HG03354 (cell line): ENCODE measurements at regions not wholly inside any gene's neighbourhood (a gene's known extent, or its start where the extent isn't known, plus 50 kb on each side); places are given as distances from the start of the nearest gene placed in this dataset.

Experiments
- ATAC-seq: cut with Tn5 transposase; IDR thresholded peaks from one replicate; pipeline ENCODE4 v1.9.1; 2021; ENCODE audit warnings: mild to moderate bottlenecking; ENCODE audit not compliant: unreplicated experiment, poor library complexity, severe bottlenecking

DNA sequence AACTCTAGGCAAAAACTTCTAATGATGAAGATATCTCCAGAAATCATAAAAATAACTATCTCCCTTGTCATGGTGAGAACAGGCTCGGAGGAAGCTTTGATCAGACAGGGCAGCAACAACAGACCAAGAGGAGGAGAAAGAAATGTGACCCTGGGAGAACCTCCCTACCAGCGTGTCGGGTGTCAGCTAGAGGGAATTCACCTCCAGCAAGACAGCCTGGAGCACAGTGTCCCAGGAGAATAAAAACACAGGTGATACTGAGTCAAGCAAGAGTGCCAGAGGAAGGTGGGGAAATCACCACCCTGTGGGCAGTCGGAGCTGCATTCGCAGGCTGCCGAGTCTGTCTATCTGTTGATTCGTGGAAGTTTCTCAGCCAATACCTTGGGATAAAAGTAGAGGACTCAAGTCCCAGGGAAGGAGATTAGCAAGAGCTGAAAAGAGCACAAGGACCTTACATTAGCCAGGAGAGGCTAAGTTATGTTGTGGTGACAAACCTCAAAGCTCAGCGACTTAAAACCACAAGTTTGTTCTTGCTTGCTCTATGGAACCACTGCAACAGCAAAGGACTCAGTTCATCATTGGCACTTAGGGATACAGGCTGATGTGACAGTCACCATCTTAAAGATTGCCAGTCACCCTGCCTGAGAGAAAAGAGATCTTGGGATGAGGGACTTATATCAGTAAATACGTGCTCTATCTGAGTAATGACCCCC is 598.3 kb downstream of the CCDC171 start:
- no peak for ATAC-seq

DNA sequence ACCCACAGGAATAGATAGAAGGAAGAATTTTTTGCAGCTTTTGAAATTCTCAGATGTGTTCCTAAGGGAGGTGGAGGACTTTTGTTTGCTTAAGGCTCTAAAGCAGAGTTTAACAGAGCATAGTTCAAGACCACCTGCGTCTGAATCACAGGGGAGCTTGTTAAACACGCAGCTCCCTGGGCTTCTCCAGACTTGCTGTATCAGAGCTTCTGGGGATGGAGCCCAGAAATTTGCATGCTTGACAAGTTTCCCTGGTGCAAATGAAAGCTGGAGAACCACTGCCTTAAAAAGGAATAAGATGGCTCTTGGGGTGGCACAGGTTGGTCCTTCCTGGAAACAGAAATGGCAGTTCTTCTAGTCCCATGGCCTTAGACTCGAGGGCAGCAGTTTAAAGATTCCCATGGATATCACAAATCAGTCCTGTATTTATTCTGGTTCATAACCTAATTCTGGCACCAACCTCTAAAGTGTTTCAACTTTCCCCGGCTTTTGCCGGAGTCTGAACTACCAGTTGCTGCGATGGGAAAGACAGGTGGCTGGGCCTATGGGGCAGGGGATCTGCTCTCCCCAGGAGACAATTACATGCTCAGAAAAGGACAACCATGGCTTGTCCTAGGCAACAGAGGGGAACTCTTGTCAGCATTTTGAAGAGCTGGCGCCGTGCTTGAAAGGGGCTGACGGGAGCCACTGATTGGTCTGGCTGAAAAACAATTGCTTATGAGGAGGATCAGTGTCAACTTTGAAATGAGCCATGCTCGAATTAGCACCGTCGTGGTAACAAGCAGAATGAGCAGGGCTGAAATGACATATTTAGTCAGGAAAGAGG is 599.6 kb downstream of the CCDC171 start:
- ATAC-seq, result no peak

DNA sequence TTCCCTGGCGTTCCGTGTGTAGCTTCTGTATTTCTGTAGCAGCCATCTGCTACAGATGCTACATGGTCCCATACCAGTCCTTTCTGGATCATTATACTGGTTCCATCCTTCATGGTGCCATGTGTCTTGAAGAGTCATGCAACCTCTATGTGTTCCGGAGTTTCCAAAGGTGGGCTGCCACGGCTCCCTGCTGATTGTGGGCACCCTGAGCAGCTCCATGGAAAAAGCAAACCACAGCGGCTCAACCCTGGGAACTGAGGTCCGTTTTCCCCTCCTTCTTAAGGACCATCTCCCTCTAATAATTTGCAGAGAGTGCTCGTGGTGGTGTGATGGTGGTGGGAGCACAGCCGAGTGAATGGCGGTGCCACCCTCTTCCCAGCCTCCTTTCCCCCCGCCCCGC is 600.4 kb downstream of the CCDC171 start:
- ATAC-seq, result no peak

GRCh38 chr9:16153741-16154140 is 600.9 kb downstream of the CCDC171 start:
- ATAC-seq, result no peak

- peak; percentile 88 for ATAC-seq
Measured at GRCh38 chr9:16154521-16155078, 601.8 kb downstream of the CCDC171 start.

DNA sequence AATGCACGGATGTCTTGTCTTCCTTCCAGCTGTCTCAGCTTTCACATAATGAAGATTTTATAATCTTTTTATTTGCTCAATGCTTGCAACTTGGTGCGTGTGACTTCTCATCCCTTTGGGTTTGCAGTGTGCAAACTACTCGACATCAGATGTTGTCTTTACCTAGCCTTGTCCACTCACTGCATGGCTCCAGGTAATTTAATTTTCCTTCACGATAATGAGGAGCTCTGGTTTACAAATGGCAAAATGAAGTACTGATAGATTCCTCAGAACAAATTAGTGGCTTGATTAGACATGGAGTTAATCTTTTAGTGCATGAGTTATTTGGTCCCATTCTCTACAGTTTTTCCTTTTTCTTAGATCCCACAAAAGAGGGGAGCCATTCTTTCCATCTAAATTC is 603.0 kb downstream of the CCDC171 start:
- no peak for ATAC-seq

DNA sequence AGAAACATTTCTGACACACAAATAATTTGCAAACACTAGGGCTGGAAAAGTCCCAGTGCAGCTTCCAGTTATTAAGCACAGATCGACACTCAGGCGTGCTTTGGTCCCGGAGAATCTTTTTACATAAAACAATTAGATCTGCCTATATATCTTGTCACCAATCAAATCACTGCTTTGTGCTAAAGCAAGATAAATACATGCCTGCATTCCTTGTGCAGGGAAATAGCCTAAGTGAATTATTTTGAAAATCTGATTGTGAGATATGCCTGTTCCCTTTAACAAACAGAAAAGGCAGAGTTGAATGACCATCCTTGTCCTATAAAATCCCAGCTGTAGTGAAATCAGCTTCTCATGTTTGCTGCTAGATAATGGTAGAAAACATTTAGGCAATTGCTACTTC is 604.4 kb downstream of the CCDC171 start:
- no peak for ATAC-seq

- no peak for ATAC-seq
Measured at GRCh38 chr9:16157651-16158050, 604.8 kb downstream of the CCDC171 start.

GRCh38 chr9:16158093-16158492 is 605.2 kb downstream of the CCDC171 start:
- no peak for ATAC-seq

DNA sequence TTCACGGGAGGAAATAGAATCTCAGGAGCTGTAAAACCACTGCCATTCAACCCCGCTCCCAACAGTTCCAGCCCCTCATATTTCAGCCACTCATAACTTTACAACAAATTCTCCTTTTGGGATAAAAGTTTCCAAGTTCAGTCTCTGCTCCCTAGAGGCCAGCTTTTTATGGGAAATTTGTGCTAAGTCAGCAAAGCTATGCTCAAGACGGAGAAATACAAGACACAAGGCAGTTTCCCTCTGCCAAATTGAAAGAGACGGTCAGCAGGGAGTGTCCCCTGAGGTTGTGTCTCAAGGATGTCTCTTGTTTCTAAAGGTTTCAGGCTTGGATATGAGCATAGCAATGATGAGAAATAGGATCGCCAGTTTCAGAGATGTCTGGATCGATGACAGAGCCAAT is 608.6 kb downstream of the CCDC171 start:
- ATAC-seq, result no peak

- no peak for ATAC-seq
Measured at GRCh38 chr9:16170119-16170518, 617.3 kb downstream of the CCDC171 start.

- no peak for ATAC-seq
Measured at GRCh38 chr9:16171911-16172310, 619.1 kb downstream of the CCDC171 start.

GRCh38 chr9:16172796-16173195 is 620.0 kb downstream of the CCDC171 start:
- no peak for ATAC-seq

DNA sequence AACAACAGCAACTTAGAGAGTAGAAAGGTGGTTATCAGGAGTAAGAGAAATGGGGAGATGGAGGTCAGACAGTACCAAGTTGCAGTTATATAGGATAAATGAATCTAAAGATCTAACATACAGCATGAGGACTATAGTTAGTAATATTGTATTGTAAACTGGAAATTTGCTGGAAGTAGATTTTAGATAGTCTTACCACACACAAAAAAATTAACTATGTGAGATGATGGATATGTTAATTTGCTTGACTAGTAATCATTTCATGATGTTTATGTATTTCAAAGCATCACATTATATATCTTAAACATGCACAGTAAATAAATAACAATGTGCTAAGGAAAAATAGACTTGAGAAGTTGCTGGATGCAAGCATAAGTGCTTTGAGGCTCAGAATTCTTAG is 622.1 kb downstream of the CCDC171 start:
- ATAC-seq, result no peak

- no peak for ATAC-seq
Measured at GRCh38 chr9:16175461-16175860, 622.6 kb downstream of the CCDC171 start.

DNA sequence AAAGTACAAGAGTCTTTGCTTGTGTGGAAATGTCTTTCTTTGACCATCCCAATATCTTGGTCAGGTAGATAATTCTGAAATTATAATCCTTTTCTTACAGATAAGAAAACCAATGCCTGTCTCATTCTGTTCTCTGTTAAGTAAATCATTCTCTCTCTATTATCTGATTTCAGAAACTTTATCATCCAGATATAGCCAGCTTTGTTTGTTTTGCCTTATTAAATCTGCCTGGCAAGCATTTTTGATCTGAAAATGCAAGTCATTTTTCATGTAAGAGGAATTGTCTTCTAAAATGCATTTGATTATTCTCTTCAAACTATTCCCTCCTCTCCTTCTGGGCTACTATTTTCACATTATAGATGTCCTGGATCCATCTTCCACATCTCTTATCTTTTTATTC is 625.5 kb downstream of the CCDC171 start:
- ATAC-seq, result no peak

DNA sequence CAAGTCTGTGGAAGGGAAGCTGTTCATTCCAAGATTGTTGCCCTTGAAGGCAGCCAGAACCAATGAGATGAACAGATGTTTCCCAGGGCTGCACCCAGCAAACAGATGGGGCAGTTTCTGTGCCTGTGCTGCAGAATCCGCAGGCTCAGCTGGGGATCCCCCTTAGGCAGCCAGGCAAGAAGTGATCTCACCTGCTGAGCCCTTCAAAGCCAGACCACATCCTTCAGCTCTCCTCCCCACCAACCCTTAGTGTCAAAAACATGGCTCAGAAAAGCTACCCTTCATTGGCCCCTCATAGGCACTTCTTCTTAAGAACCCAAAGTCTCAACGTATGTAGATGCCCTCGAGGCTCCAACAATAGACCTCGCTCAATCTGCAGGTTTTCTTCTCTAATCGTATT is 626.7 kb downstream of the CCDC171 start:
- ATAC-seq, result no peak

DNA sequence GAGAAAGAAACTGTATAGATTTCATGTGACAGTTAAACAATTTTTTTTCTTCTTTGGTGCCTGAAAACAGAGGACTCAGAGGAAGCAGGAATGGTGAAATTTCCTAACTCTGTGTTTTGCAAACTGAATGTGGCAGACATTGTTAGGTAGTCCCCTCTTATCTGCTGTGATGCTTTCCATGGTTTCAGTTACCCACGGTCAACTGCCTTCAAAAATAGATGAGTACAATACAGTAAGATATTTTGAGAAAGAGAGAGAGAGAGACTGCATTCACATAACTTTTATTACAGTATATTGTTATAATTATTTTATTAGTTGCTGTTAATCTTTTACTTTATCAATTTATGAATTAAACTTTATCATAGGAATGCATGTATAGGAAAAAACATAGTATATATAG is 627.2 kb downstream of the CCDC171 start:
- no peak for ATAC-seq

GRCh38 chr9:16180546-16180945 is 627.7 kb downstream of the CCDC171 start:
- no peak for ATAC-seq

DNA sequence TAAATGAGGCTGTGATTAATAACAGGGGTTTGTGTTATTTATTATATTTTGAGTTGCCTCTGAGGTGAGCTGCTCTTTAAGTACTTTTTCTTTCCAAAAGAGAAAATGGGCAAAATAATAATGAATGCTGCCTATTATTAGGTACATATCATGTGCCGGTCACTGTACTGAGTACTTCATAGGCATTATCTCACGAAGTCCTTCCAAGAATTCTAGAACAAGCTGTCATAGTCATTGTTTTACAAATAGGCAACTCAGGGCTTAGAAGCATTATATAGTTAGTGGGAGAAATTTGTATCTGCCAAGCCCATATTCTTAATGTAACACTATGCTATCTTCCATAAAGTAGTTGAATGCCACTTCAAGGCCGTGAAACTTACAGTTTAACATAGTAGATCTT is 628.7 kb downstream of the CCDC171 start:
- no peak for ATAC-seq

GRCh38 chr9:16182784-16183183 is 629.9 kb downstream of the CCDC171 start:
- ATAC-seq, result no peak
